IMR-90 (cell line): ENCODE measurements at regions not wholly inside any gene's neighbourhood (a gene's known extent, or its start where the extent isn't known, plus 50 kb on each side); places are given as distances from the start of the nearest gene placed in this dataset.

ENCODE experiments used
- BHLHE40 ChIP-seq: fragments of 150-350 bp; IDR thresholded peaks from 2 replicates; pipeline ENCODE4 v1.6.1; 2016; ENCODE audit warnings: mild to moderate bottlenecking, low read depth, low read length
- CEBPB ChIP-seq: IDR thresholded peaks from 2 replicates; pipeline ENCODE4 v1.6.1; 2012; ENCODE audit warnings: low read depth, low read length, improper control_type of control experiment
- CTCF ChIP-seq: conservative IDR thresholded peaks from 2 replicates; pipeline ENCODE4 v1.5.1; 2012; ENCODE audit warnings: mild to moderate bottlenecking, low read depth, low read length, improper control_type of control experiment
- ELK1 ChIP-seq: fragments of 150-350 bp; IDR thresholded peaks from 2 replicates; pipeline ENCODE4 v1.6.1; 2016; ENCODE audit warnings: low read depth, mild to moderate bottlenecking, low read length, moderate library complexity, borderline replicate concordance
- FOS ChIP-seq: fragments of 150-350 bp; IDR thresholded peaks from 2 replicates; pipeline ENCODE4 v1.6.1; 2016; ENCODE audit warnings: low read depth, low read length
- MAFK ChIP-seq: IDR thresholded peaks from 2 replicates; pipeline ENCODE4 v1.6.1; 2012; ENCODE audit warnings: low read depth, low read length, improper control_type of control experiment
- MAZ ChIP-seq: IDR thresholded peaks from 2 replicates; pipeline ENCODE4 v1.6.1; 2012; ENCODE audit warnings: low read depth, mild to moderate bottlenecking, low read length, improper control_type of control experiment, moderate library complexity, borderline replicate concordance
- MXI1 ChIP-seq: IDR thresholded peaks from 2 replicates; pipeline ENCODE4 v1.6.1; 2012; ENCODE audit warnings: low read depth, mild to moderate bottlenecking, low read length, moderate library complexity, borderline replicate concordance
- NFE2L2 ChIP-seq: fragments of 150-350 bp; IDR thresholded peaks from 2 replicates; pipeline ENCODE4 v1.6.1; 2016; ENCODE audit warnings: low read depth, mild to moderate bottlenecking, low read length
- POLR2A ChIP-seq: IDR thresholded peaks from 2 replicates; pipeline ENCODE4 v1.6.1; 2012; ENCODE audit warnings: mild to moderate bottlenecking, low read depth, low read length
- RAD21 ChIP-seq: IDR thresholded peaks from 2 replicates; pipeline ENCODE4 v1.6.1; 2012; ENCODE audit warnings: low read length, improper control_type of control experiment
- RCOR1 ChIP-seq: IDR thresholded peaks from 2 replicates; pipeline ENCODE4 v1.6.1; 2012; ENCODE audit warnings: mild to moderate bottlenecking, low read length, improper control_type of control experiment; ENCODE audit not compliant: insufficient replicate concordance
- SMC3 ChIP-seq: fragments of 150-350 bp; IDR thresholded peaks from 2 replicates; pipeline ENCODE4 v1.6.1; 2016; ENCODE audit warnings: low read depth, mild to moderate bottlenecking, antibody characterized with exemption, low read length, moderate library complexity
- TF ChIP-seq, protein P1 (sequence below): fragments of 150-350 bp; IDR thresholded peaks from 2 replicates; pipeline ENCODE4 v1.6.1; 2017; ENCODE audit warnings: mild to moderate bottlenecking, antibody characterized with exemption, low read length, low read depth

GRCh38 chr10:117778241-117778640 is 235.7 kb downstream of the EMX2 start:
- no peak for TF ChIP-seq POLR2A
- TF ChIP-seq CTCF, result no peak
- no peak for TF ChIP-seq CEBPB
- no peak for TF ChIP-seq SMC3
- TF ChIP-seq MAZ, result no peak
- TF ChIP-seq FOS, result no peak
- no peak for TF ChIP-seq RCOR1
- TF ChIP-seq, protein P1, sequence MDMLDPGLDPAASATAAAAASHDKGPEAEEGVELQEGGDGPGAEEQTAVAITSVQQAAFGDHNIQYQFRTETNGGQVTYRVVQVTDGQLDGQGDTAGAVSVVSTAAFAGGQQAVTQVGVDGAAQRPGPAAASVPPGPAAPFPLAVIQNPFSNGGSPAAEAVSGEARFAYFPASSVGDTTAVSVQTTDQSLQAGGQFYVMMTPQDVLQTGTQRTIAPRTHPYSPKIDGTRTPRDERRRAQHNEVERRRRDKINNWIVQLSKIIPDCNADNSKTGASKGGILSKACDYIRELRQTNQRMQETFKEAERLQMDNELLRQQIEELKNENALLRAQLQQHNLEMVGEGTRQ, result no peak
- TF ChIP-seq RAD21, result no peak
- TF ChIP-seq MXI1, result no peak
- no peak for TF ChIP-seq BHLHE40
- no peak for TF ChIP-seq ELK1
- TF ChIP-seq NFE2L2, result no peak
- no peak for TF ChIP-seq MAFK
